CD4-positive, alpha-beta T cell treated with Interleukin-15 for 1 hour (primary cell): ENCODE measurements at regions not wholly inside any gene's neighbourhood (a gene's known extent, or its start where the extent isn't known, plus 50 kb on each side); places are given as distances from the start of the nearest gene placed in this dataset.
"Not testable (repeated sequence)": the region's sequence is repeated elsewhere in the genome, so short reads cannot be mapped to it uniquely, and the experiment has no call there.

Experiments
- DNase-seq: peaks from one replicate; pipeline ENCODE4 v3.0.0-alpha.2; 2020

- no peak for DNase-seq
These were observed 548.0 kb downstream of the SATB2 start for GRCh38 chr2:198909525-198910267.

- DNase-seq: no peak
These were observed 551.7 kb downstream of the SATB2 start for GRCh38 chr2:198905881-198906612.

GRCh38 chr2:198901894-198902293 lies 555.8 kb downstream of the SATB2 start:
- DNase-seq: no peak

GRCh38 chr2:198900141-198900540 lies 557.6 kb downstream of the SATB2 start:
- no peak for DNase-seq

- DNase-seq: no peak
These were observed 567.2 kb downstream of the SATB2 start for GRCh38 chr2:198890490-198890889.

- DNase-seq: no peak
These were observed 574.1 kb downstream of the SATB2 start for GRCh38 chr2:198883604-198884003.

GRCh38 chr2:198880986-198881385 lies 576.8 kb downstream of the SATB2 start:
- no peak for DNase-seq

GRCh38 chr2:198880421-198880820 lies 577.3 kb downstream of the SATB2 start:
- DNase-seq: no peak

- no peak for DNase-seq
These were observed 583.3 kb downstream of the SATB2 start for GRCh38 chr2:198874472-198874858.

GRCh38 chr2:198873503-198874471 lies 584.0 kb downstream of the SATB2 start:
- no peak for DNase-seq

GRCh38 chr2:198863655-198864054 lies 594.1 kb downstream of the SATB2 start:
- no peak for DNase-seq

GRCh38 chr2:198861080-198861479 lies 596.7 kb downstream of the SATB2 start:
- DNase-seq: no peak

- DNase-seq: no peak
These were observed 600.5 kb downstream of the SATB2 start for GRCh38 chr2:198857246-198857645.

- DNase-seq: not testable (repeated sequence)
These were observed 602.0 kb downstream of the SATB2 start for GRCh38 chr2:198855746-198856145.

GRCh38 chr2:198852248-198852647 lies 605.5 kb downstream of the SATB2 start:
- no peak for DNase-seq

- no peak for DNase-seq
These were observed 632.2 kb downstream of the SATB2 start for GRCh38 chr2:198825534-198825933.

- DNase-seq: no peak
These were observed 640.2 kb downstream of the SATB2 start for GRCh38 chr2:198817536-198817935.

- DNase-seq: no peak
These were observed 642.1 kb downstream of the SATB2 start for GRCh38 chr2:198815626-198816025.

GRCh38 chr2:198811198-198811597 lies 646.5 kb downstream of the SATB2 start:
- DNase-seq: no peak

- DNase-seq: no peak
These were observed 647.8 kb downstream of the SATB2 start for GRCh38 chr2:198809976-198810375.

- no peak for DNase-seq
These were observed 650.6 kb downstream of the SATB2 start for GRCh38 chr2:198807131-198807530.

GRCh38 chr2:198795419-198795818 lies 662.3 kb downstream of the SATB2 start:
- DNase-seq: no peak

- DNase-seq: no peak
These were observed 666.1 kb downstream of the SATB2 start for GRCh38 chr2:198791623-198792022.
